Stimulated activated CD8-positive, alpha-beta memory T cell treated with anti-CD3 and anti-CD28 coated beads, Interleukin-12 subunit alpha, Interleukin-12 subunit beta, amount 100 ng/mL, for 24 hours (primary cell): ENCODE measurements at regions not wholly inside any gene's neighbourhood (a gene's known extent, or its start where the extent isn't known, plus 50 kb on each side); places are given as distances from the start of the nearest gene placed in this dataset.
"Not testable (repeated sequence)": the region's sequence is repeated elsewhere in the genome, so short reads cannot be mapped to it uniquely, and the experiment has no call there.

Source experiments
- DNase-seq: peaks from one replicate; pipeline ENCODE4 v3.0.0-alpha.2; 2020; ENCODE audit errors: extremely low read depth

DNA sequence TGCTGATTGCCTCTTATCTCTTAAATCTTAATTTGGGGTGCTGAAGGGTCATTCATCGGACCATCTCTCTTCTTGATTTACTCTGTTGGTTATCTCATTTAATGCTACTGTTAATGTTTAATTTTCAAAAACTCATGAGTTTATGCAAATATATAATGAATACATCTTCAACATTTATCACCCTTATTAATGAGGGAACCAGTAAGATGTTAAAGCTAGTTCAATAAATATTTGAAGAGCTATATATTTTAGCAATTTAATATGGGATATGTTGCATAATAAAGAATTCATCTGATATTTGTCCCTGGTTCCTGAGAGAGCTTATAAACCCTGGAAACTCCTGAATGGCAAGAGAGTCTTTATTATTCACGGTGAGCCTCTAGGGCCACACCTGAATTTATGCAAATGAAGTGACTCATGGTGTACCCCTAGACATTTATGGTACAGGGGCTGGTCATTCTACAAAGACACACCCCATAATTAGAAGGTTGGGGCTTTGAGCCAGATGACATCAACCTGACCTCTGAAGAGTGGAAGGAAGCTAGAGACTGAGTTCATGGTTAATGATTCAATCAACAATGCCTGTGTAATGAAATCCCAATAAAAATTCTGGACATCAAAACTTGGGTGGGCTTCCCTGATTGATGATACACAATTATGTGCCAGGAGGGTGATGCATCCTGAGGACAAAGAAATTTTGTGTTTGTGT is 339.5 kb upstream of the ZNF608 start:
- no peak for DNase-seq

DNA sequence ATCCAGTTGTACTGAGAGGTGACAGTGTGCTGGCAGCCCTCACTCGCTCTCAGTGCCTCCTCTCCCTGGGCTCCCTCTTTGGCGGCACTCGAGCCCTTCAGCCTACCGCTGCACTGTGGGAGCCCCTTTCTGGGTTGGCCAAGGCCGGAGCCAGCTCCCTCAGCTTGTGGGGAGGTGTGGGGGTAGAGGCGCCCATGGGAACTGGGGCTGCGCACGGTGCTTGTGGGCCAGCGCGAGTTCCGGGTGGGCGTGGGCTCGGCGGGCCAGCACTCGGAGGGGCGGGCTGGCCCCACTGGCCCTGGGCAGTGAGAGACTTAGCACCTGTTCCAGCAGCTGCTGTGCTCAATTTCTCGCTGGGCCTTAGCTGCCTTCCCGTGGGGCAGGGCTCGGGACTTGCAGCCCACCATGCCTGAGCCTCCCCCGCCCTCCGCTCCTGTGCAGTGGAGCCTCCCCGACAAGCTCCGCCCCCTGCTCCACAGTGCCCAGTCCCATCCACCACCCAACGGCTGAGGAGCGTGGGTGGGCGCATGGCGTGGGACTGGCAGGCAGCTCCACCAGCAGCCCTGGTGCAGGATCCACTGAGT is 342.2 kb upstream of the ZNF608 start:
- no peak for DNase-seq

DNA sequence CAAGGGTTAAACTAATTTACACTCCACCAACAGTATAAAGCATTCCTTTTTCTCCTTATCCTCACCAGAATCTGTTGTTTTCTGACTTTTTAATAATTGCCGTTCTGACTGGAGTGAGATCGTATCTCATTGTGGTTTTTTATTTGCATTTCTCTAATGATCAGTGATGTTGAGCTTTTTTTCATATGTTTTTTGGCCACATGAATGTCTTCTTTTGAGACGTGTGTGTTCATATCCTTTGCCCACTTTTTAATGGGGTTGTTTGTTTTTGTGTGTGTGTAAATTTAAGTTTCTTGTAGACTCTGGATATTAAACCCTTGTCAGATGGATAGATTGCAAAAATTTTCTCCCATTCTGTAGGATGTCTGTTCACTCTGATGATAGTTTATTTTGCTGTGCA is 345.7 kb upstream of the ZNF608 start:
- not testable (repeated sequence) for DNase-seq

DNA sequence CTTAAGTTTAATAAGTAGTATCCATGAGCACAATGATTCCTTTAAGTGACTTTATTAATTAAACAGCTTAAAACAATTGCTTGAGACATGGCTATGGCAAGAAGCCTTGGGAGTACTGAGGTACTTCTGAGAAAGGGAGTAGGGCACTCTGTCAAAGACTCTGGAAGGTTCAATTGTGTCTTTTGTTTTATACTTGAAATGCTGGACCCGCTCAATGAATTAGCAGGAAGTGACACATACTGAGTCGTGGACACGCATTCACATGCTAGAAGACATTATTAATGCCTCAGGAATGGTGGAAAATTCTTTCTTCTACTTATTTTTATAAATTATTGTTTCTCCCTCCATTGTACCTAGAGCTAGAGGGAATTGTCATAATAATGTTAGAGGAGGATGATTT is 347.3 kb upstream of the ZNF608 start:
- DNase-seq, result no peak

DNA sequence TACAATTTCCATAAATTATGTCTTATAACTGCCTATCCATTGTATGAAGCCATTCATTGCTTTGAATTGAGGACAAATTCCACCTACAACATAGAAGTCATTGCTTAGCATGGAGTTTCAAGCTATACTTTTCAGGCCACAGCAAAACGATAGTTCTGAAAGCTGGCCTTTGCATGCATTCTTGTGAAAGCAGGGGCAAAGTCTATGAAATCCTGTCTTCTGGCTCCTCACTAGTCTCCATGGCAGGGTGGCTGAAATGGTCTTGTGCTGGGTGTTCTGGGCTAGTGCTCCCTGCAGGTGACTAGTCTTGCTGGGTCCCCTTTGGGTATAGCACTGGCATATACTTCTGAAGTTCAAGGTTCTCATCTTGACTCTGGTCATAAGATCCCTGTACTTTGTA is 353.9 kb upstream of the ZNF608 start:
- DNase-seq, result no peak

DNA sequence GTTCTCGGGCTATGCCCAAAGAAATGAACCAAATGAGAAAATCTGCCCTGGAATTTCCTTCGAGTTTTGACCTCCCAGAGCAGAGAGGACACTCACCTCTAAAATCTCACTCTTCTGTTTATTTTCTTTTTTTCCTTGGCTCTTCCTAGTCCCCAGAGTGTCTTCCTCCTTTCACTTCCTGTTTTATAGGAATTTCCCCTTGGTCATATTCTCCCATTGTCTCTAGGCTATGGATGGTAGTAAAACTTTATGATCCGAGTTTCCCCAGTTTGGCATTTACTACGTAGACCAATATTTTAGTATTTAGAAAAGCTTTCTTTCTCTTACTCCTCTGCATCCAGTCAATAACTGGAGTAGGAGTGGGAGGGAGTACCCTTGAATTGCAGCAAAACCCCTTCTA is 354.5 kb upstream of the ZNF608 start:
- DNase-seq, result no peak

DNA sequence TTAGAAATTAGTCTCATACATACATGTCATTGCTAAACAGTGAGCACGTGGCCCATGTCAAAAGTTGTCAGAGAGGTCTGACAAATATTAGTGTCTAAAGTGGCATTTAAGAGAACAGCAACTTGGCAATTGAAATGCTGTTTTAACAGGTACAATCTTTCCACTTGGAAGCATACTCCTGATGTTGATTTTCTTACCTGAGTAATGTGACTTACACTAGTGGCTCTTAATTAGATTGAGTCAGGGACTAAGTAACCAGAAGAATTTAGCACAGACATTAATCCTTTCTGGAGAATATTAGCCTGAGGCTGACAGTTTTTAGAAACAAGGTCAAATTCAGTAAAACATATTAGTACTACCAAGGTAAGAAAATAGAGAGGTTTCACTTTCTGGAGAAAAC is 357.0 kb upstream of the ZNF608 start:
- no peak for DNase-seq

DNA sequence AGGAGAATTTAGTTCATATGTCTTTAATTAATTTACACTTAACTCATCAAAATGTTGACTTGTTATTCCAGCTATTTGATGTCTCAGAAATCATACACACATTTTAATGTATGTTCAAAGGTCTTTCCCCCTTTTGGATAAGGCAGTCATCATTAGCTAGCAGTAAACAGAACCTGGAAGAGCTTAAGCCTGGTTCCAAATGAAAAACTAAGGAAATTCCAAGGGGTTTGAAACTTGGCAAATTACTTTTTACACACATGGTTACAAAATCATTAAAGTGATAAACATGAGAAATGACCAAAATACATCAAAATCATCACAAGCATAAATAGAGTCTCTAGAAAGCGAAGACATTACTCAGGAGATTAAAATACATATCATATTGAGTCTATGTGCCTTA is 359.8 kb upstream of the ZNF608 start:
- no peak for DNase-seq

DNA sequence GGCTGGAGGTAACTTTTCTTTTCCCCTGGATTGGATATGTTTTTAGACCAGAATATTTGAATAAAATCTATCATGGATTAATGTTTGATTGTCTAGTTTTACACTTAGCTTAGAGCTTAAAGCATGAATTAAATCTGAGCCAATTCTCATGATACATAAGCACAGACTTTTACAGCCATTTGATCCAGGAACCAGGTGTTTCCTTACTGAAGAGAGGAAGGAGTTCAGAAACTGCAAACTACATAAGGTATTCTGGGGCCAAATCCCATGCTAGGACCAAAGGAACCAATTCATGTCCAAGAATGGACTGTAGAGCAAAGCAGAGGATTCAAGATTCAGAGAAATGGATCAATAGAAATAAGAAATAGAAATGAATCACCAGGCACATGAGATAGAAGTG is 360.4 kb upstream of the ZNF608 start:
- DNase-seq, result no peak

DNA sequence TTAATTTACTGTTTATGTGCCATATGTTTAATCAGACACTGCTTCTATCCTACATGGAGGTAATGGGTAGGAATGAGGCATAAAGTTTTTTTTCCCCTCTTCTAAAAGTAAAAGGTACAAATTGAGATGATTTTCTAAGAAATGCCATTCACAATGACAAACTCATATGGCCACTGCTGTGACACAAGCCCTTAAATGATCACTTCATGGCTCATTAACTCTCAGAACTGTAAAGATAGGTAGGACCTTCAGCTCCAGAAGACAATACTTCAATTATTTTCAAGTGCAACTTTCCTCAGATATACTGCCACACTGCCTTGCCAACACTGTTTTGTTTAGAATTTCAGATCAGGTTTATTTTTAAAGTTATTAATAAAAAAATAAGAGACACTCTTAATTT is 362.9 kb upstream of the ZNF608 start:
- DNase-seq, result no peak

DNA sequence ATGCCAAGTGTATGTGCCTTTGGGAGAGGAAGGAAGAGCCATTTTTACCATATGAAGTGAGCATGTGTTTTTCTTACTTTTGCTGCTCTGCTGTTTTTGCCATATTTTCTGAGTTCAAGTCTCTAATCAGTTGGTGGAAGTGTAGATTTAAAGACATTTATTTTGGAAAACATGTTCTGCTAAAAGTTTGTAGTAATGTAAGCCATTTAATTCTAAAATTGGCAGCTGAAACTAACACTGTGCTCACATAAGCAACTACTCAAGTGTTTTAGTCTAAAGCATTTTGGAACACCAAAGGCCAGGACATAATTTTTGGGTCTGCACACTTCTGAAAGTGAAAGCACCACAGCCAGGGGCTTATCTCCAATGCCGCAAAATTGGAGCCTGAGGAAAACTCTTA is 363.4 kb upstream of the ZNF608 start:
- no peak for DNase-seq

DNA sequence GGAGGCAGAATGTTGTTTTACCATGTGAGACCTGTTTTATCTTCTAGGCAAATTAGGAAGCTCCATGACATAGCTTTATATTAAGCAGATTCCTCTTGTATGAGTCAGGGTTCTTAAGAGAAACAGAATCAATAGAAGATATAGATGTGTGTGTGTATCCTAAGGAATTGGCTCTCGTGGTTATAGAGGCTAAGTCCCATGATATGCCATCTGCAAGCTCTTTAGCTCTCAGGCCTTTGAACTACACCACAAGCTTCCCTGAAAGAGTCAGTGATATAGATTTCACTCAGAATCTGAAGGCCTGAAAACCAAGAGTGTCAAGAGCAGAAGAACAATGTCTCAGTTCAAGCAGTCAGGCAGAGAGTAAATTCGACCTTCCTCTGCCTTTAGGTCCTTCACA is 365.8 kb upstream of the ZNF608 start:
- DNase-seq, result no peak

DNA sequence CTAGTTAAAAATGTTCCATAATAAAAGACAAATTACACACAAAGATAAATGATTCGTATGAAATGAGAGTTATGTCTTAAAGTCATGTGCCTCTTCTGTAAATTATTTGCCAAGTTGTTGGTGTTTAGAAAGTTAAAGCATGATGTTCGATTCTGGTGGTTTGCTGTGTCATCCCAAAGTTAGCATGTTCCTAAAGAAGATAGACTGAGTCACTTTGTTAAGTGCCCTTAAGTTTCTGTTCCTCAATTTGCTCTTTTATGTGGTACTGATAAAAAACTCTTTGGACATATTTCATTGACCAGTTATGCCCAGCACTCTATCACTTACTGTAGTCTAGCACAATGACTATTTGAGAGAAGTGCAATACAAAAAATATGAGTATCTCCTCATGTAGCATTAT is 366.9 kb upstream of the ZNF608 start:
- no peak for DNase-seq

DNA sequence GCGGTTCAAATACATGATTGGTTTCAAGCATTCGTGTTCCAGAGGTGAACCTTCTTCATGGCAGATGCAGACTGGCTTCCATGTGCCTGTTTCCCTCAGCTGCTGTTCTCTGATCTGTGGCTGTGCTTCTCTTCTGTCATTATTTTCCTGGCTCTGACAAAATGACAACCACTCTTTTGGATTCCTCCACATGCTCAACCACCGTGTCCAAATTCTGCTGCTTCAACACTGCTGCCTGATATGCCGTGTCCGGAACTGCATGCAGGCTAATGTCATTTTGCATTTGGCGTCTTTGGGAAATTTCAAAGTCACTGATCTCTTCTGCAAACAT is 368.7 kb upstream of the ZNF608 start:
- DNase-seq, result no peak

DNA sequence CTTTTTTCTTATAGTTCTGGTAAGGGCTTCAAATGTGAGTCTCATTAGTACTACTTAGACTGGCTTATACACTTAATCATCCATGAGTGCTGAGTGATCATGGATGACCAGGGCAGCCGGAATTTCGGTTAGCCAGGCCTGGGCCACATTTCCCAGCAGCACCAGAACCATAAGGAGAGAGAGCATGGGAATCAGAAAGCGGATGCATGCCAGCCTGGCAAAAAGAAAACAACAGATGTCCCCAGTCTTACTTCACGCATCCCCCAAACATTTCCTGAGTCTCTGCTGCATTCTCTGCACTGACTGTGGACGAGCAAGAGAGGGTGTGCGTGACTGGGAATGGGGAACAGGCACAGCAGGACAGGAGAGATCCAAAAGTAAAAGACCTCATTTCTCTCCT is 371.1 kb upstream of the ZNF608 start:
- no peak for DNase-seq

DNA sequence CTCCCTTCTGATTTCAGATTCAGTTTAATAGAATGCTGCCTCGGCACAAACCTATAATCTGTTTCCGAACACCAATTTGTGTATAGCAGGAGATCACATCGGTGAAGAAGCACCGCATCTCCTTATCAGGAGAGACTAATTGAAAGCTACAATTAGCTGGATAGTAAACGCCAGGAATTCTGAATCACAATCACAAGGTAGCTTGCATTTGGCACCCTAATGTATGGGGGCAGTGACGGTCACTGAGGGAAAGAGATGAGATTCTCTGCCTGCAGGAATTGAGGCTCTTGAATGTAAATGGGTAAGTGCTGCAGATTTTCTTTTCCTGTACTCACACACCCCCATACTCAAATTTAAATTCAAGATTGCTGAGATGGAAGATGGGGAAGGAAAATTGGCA is 373.6 kb upstream of the ZNF608 start:
- no peak for DNase-seq

DNA sequence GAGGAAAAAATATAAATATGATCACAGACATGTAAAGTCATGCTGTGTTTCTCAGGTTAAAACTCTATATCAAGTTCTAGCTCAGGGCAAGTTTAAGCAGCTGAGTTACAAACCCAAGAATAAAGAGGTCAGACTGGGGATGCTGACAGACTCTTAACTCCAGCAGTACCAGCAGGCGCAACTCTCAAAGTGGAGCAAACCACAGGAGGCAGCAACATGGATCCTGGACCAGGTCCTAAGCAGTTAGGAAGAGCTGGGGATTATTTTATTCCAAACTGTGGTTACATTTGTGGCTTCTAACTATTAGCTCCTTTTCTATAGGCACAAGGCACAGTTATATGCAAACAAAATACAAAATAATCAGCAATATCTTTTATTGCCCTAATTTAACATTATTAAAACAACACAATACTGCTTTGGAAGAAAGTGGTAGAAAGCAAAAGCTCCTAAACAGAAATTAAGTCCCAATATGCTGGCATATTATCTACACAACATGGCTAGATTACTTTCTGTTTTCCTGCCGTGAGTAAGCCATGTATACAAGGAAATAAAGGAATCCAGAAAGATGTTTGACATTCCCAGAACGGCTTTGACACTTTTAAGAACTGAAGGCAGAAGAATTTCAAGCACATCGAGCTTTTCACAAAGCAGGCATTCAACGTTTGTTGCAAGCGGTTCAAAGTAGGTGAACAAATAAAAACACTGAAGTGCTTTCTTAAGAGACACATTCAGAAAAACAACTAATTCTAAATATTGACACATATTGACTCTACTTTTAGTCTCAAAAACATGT is 378.8 kb upstream of the ZNF608 start:
- DNase-seq, result no peak

DNA sequence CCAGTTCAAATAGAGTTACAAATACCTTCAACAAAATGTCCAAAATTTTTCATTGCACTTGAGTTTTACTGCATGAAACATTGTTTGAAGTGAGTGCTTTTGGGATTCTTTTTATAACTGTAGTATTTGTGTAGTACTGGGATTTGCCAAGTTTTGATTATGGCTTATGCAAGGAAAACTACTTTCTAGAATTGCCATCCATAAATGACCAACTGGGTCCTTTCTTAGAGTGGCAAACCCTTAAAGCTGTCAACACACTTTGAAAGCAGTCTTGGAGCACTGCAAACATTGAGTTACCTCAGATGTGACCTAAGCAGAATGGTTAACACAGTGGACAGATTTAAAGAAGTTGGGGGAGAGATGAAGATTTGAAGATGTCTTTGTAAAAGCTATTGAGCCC is 379.6 kb upstream of the ZNF608 start:
- DNase-seq, result no peak

DNA sequence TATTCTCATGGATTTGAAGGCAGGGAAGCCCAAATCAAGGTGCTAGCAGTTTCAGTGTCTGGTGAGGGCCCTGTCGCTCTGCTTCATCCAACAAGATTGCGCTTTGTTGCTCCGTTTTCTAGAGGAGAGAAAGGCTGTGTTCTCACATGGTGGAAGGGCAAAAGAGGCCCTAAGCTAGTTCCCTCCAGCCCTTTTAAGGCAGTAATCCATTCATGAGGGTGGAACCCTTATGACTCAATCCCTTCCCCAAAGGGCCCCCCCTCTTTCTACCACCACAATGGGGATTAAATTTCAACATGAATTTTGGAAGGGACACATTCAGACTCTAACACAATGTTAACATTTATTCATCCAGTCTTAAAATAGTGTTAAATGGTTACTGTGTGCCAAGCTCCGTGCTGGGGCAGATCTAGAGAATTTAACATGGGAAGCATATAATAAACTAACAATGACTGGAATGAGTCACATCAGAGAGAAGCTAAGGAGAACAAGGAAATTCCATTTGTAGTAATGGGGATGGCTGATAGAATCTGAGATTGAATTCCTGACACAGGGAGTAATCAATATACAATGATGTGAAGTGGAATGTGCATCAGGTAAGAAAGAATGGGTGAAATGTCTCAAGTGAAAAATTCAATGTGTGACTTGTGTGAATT is 382.8 kb upstream of the ZNF608 start:
- DNase-seq, result no peak

DNA sequence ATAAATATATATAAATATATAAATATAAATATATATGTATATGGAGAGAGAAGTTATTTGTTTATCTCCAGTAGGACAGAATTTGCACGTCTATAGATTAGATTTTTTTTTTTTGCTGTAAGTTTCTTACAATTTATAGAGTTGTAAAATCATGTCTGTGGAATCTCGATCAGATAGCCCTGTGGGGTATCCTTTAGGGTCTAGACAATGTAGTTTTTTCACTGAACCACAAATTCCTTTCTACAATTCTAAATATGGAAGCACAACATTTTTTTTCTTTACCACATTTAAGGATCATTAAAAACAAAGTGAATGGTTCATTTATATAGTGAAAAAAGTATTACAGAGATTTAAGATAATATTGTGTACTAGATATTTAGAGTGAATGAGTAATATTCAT is 384.2 kb upstream of the ZNF608 start:
- DNase-seq, result no peak

DNA sequence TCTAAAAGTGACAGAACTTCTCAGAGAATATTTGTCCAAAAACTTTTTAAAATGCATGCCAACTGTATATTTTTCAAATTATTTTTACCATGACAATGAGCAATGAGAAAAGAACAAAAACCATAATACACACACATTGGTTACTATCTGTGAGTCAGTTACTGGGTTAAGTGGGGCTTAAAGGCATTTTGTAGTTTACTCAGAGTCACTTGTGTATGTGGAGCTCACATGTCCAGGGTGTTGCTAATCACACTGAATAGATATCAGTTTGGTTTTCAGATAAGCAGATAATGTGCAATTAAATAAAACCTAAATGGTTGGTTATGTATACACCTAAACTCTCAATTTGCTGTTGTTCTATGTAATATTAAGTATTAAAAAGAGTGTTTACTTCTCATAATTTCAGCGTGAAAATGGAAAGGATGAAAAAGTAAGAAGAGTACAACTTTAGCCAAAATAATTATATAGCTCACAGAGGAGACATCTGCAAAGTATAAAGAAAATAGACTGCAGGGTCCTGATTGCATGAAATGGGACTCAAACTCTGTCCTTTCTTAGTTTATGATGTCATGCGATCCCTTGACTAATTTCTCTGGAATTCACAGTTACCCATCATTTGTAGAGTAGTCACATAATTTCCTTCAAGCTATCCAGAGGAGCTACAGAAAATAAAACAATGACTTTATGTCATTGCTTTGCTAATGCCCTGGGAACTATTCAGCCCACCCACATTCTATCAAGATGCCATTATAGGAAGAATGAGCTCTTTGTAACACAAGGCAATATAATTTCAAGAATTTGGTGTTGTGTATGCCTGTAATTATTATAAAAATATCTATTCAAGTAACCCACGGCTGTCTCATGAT is 388.0 kb upstream of the ZNF608 start:
- DNase-seq, result no peak

DNA sequence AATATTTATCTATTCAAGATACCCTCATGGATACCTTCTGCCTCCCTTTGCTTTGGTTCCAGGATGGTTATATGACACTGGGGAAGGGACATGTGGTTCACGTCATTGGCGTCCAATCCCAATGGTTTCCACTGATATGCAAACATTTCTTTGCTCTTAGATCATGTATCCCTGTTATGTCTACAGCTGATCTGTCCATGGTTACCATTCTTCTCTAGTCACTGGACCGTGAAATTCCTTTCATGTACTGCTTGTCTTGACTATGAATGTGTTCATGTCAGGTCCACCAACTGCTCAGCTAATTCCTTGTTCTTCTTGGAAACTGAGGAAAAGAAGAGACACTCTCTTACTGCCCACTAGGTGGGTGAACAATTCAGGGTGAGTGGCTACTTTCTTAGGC is 391.1 kb upstream of the ZNF608 start:
- no peak for DNase-seq
